HUDEP-2 (cell line): ENCODE measurements at regions not wholly inside any gene's neighbourhood (a gene's known extent, or its start where the extent isn't known, plus 50 kb on each side); places are given as distances from the start of the nearest gene placed in this dataset.

Experiments used
- DNase-seq, 76 experiments: peaks; one replicate each; lab custom pipeline; 2025; ENCODE audit not compliant: unreplicated experiment in 76 of 76; lab: John Stamatoyannopoulos, UW

- no peak for DNase-seq
Observed at GRCh38 chr5:62692946-62693713, 114.5 kb downstream of the LRRC70 start.

- no peak for DNase-seq
Observed at GRCh38 chr5:62691946-62692345, 113.3 kb downstream of the LRRC70 start.

- DNase-seq, result no peak
Observed at GRCh38 chr5:62690421-62690820, 111.8 kb downstream of the LRRC70 start.

GRCh38 chr5:62689599-62690368 is 111.2 kb downstream of the LRRC70 start:
- no peak for DNase-seq

GRCh38 chr5:62686692-62687091 is 108.1 kb downstream of the LRRC70 start:
- DNase-seq, result no peak

- no peak for DNase-seq
Observed at GRCh38 chr5:62685221-62685620, 106.6 kb downstream of the LRRC70 start.

GRCh38 chr5:62684310-62684709 is 105.7 kb downstream of the LRRC70 start:
- DNase-seq, result no peak

- DNase-seq, result no peak
Observed at GRCh38 chr5:62682059-62682458, 103.4 kb downstream of the LRRC70 start.

GRCh38 chr5:62681117-62681850 is 102.7 kb downstream of the LRRC70 start:
- DNase-seq, result no peak

GRCh38 chr5:62680121-62680520 is 101.5 kb downstream of the LRRC70 start:
- DNase-seq, result no peak
